ENCODE measurements at regions not wholly inside any gene's neighbourhood (a gene's known extent, or its start where the extent isn't known, plus 50 kb on each side); places are given as distances from the start of the nearest gene placed in this dataset.

DNA sequence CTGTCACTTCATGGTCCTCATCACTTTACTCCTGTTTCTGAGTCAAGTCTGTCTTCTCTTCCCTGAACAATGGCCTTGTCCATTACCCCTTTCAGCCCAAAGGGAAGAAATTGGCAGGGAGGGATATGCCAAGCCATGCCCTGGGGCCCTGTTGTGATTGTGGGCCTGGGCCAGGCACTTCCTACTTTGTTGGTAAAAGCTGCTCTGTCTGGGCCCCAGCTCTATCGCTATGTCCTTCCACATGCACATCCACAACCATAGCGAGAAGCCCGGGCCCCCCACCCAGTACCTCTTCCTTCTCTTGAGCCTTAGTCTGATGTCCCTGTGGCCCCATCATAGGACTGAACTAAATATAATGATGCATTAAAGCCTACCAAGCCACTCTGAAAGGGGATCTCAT, 126.7 kb upstream of the RCN1 start:
- no peak for TF ChIP-seq CTCF (IDR thresholded peaks at IDR 0.05; ENCODE audit: borderline replicate concordance, extremely low read depth, insufficient read depth)
- Histone ChIP-seq H3K9ac (ENCODE audit: low read length in 3 of 3) (no peak overlapping the region), H3K4me3 (ENCODE audit: low read length in 3 of 3) (no peak overlapping the region), H3K27me3 (ENCODE audit: control insufficient read depth, insufficient read depth, low read length) (no peaks in the 10 kb centered on the region), H3K4me1 (ENCODE audit: control insufficient read depth in 2 of 3, insufficient read depth in 2 of 3, low read depth in 1 of 3, low read length in 3 of 3) (no peaks in the 10 kb centered on the region), H3K27ac (ENCODE audit: low read depth in 2 of 2, low read length in 2 of 2) (no peak overlapping the region), H3K36me3 (ENCODE audit: control insufficient read depth in 2 of 3, insufficient read depth in 3 of 3, low read length in 3 of 3) (no peaks in the 10 kb centered on the region), H3K9me3 (ENCODE audit: control insufficient read depth in 2 of 3, insufficient read depth in 1 of 3, low read length in 3 of 3) (no peaks in the 10 kb centered on the region)
- DNase-seq, result no peak
- FAIRE-seq, result no peak
- intact Hi-C loops (cut with DNase I), result no loop called here

- intact Hi-C loops (cut with DNase I), result no loop called here
Observed at GRCh38 chr11:31960126-31960525, 130.7 kb upstream of the RCN1 start.

DNA sequence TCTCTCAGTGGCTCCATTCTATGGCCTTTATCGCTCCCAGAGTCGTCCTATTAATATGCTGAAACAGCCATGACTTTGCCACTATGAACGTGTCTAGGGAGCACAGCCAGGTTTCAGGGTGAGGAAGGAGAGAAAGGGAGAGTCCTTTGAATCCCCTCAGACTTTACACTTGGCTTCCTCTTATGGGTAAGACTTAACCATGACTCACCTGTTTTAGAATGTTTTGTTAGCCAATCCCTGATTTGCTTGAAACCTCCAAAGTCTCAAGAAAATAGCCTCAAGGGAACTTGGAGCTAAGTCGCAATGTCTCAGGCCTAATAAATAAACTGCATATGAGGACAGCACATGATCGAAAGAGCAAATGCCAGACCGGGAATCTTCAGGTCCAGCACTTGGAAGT, 131.2 kb upstream of the RCN1 start:
- H3K27me3 ChIP-seq (ENCODE audit: control insufficient read depth, insufficient read depth, low read length), result no peaks in the 10 kb centered on the region
- no peak overlapping the region for H3K27ac ChIP-seq (ENCODE audit: low read depth in 2 of 2, low read length in 2 of 2)
- H3K9ac ChIP-seq (ENCODE audit: low read length in 3 of 3), result no peak overlapping the region
- no peak for FAIRE-seq
- DNase-seq, result no peak
- no peak overlapping the region for H3K4me3 ChIP-seq (ENCODE audit: low read length in 3 of 3)
- H3K36me3 ChIP-seq (ENCODE audit: control insufficient read depth in 2 of 3, insufficient read depth in 3 of 3, low read length in 3 of 3), result no peaks in the 10 kb centered on the region
- no peaks in the 10 kb centered on the region for H3K9me3 ChIP-seq (ENCODE audit: control insufficient read depth in 2 of 3, insufficient read depth in 1 of 3, low read length in 3 of 3)
- no peaks in the 10 kb centered on the region for H3K4me1 ChIP-seq (ENCODE audit: control insufficient read depth in 2 of 3, insufficient read depth in 2 of 3, low read depth in 1 of 3, low read length in 3 of 3)
- TF ChIP-seq CTCF (IDR thresholded peaks at IDR 0.05; ENCODE audit: borderline replicate concordance, extremely low read depth, insufficient read depth), result no peak
- intact Hi-C loops (cut with DNase I), result no loop called here

More at GRCh38 chr11:31960126-31960525, 130.7 kb upstream of the RCN1 start:
- Histone ChIP-seq H3K9me3 (ENCODE audit: control insufficient read depth in 2 of 3, insufficient read depth in 1 of 3, low read length in 3 of 3) (no peaks in the 10 kb centered on the region), H3K27me3 (ENCODE audit: control insufficient read depth, insufficient read depth, low read length) (no peaks in the 10 kb centered on the region), H3K36me3 (ENCODE audit: control insufficient read depth in 2 of 3, insufficient read depth in 3 of 3, low read length in 3 of 3) (no peaks in the 10 kb centered on the region), H3K27ac (ENCODE audit: low read depth in 2 of 2, low read length in 2 of 2) (no peak overlapping the region), H3K4me1 (ENCODE audit: control insufficient read depth in 2 of 3, insufficient read depth in 2 of 3, low read depth in 1 of 3, low read length in 3 of 3) (no peaks in the 10 kb centered on the region), H3K9ac (ENCODE audit: low read length in 3 of 3) (no peak overlapping the region), H3K4me3 (ENCODE audit: low read length in 3 of 3) (no peak overlapping the region)
- DNase-seq (no peak), FAIRE-seq (no peak)
- no peak for TF ChIP-seq CTCF (IDR thresholded peaks at IDR 0.05; ENCODE audit: borderline replicate concordance, extremely low read depth, insufficient read depth)

GRCh38 chr11:31958076-31958735, 132.7 kb upstream of the RCN1 start:
- Histone ChIP-seq H3K9ac (ENCODE audit: low read length in 3 of 3) (no peak overlapping the region), H3K27me3 (ENCODE audit: control insufficient read depth, insufficient read depth, low read length) (no peaks in the 10 kb centered on the region), H3K9me3 (ENCODE audit: control insufficient read depth in 2 of 3, insufficient read depth in 1 of 3, low read length in 3 of 3) (no peaks in the 10 kb centered on the region), H3K4me3 (ENCODE audit: low read length in 3 of 3) (no peak overlapping the region), H3K36me3 (ENCODE audit: control insufficient read depth in 2 of 3, insufficient read depth in 3 of 3, low read length in 3 of 3) (no peaks in the 10 kb centered on the region), H3K27ac (ENCODE audit: low read depth in 2 of 2, low read length in 2 of 2) (no peak overlapping the region), H3K4me1 (ENCODE audit: control insufficient read depth in 2 of 3, insufficient read depth in 2 of 3, low read depth in 1 of 3, low read length in 3 of 3) (no peaks in the 10 kb centered on the region)
- intact Hi-C loops (cut with DNase I), result no loop called here
- DNase-seq (peak in 4 of 5 donors; percentile 49 to 63 (median 58)), FAIRE-seq (no peak)
- TF ChIP-seq CTCF (IDR thresholded peaks at IDR 0.05; ENCODE audit: borderline replicate concordance, extremely low read depth, insufficient read depth), result peak; percentile 56
